SK-N-SH treated with all-trans-retinoic acid at 6 μM for 48 hours (cell line): ENCODE measurements at regions not wholly inside any gene's neighbourhood (a gene's known extent, or its start where the extent isn't known, plus 50 kb on each side); places are given as distances from the start of the nearest gene placed in this dataset.

Experiments
- ATAC-seq: fragments of 200-7000 bp; cut with Tn5 transposase; 3 replicates; pipeline ENCODE4 v1.9.1; 2020; ENCODE audit warnings: mild to moderate bottlenecking, moderate library complexity
- ARNTL ChIP-seq: fragments of 450-650 bp; formaldehyde crosslinking; IDR thresholded peaks from 2 replicates; pipeline ENCODE4 v1.5.0; 2020; ENCODE audit warnings: low read depth, mild to moderate bottlenecking, moderate library complexity, borderline replicate concordance
- BACH2 ChIP-seq: fragments of 250-450 bp; sonication (Bioruptor Pico); IDR thresholded peaks from 2 replicates; pipeline ENCODE4 v1.9.0; 2021; ENCODE audit warnings: mild to moderate bottlenecking, borderline replicate concordance
- CSDC2 ChIP-seq: fragments of 250-450 bp; sonication (Bioruptor Pico); IDR thresholded peaks from 2 replicates; pipeline ENCODE4 v1.5.0; 2020; ENCODE audit warnings: mild to moderate bottlenecking, moderate library complexity
- ESRRG ChIP-seq: fragments of 250-450 bp; sonication (Bioruptor Pico); IDR thresholded peaks from 2 replicates; pipeline ENCODE4 v1.6.1; 2021; ENCODE audit warnings: mild to moderate bottlenecking
- GLIS3 ChIP-seq: fragments of 250-450 bp; sonication (Bioruptor Pico); IDR thresholded peaks from 2 replicates; pipeline ENCODE4 v1.5.0; 2020; ENCODE audit warnings: mild to moderate bottlenecking, moderate library complexity
- ISL1 ChIP-seq: fragments of 250-450 bp; sonication (Bioruptor Pico); IDR thresholded peaks from 2 replicates; pipeline ENCODE4 v2.1.2; 2022; ENCODE audit warnings: mild to moderate bottlenecking, moderate library complexity
- OSR1 ChIP-seq: fragments of 250-450 bp; sonication (Bioruptor Pico); IDR thresholded peaks from 2 replicates; pipeline ENCODE4 v1.8.0; 2022; ENCODE audit warnings: moderate library complexity, mild to moderate bottlenecking, inconsistent platforms
- PPARA ChIP-seq: fragments of 250-450 bp; sonication (Bioruptor Pico); IDR thresholded peaks from 2 replicates; pipeline ENCODE4 v1.5.0; 2020; ENCODE audit warnings: mild to moderate bottlenecking, borderline replicate concordance
- RARB ChIP-seq: fragments of 250-450 bp; sonication (Bioruptor Pico); IDR thresholded peaks from 2 replicates; pipeline ENCODE4 v1.8.0; 2021; ENCODE audit warnings: mild to moderate bottlenecking, moderate library complexity
- SNAI2 ChIP-seq: fragments of 250-450 bp; sonication (Bioruptor Pico); IDR thresholded peaks from 2 replicates; pipeline ENCODE4 v1.5.0; 2020; ENCODE audit warnings: mild to moderate bottlenecking, moderate library complexity
- TOX ChIP-seq: fragments of 250-450 bp; sonication (Bioruptor Pico); IDR thresholded peaks from 2 replicates; pipeline ENCODE4 v1.8.0; 2021; ENCODE audit warnings: mild to moderate bottlenecking, moderate library complexity, borderline replicate concordance
- ZC3H10 ChIP-seq: fragments of 250-450 bp; sonication (Bioruptor Pico); IDR thresholded peaks from 2 replicates; pipeline ENCODE4 v1.5.1; 2021; ENCODE audit warnings: mild to moderate bottlenecking, moderate library complexity
- ZFP3 ChIP-seq: fragments of 250-450 bp; sonication (Bioruptor Pico); IDR thresholded peaks from 2 replicates; pipeline ENCODE4 v1.5.0; 2020; ENCODE audit warnings: mild to moderate bottlenecking, moderate library complexity
- ZFP30 ChIP-seq: fragments of 450-650 bp; formaldehyde crosslinking; IDR thresholded peaks from 2 replicates; pipeline ENCODE4 v1.5.0; 2022; ENCODE audit warnings: mild to moderate bottlenecking, moderate library complexity
- ZNF565 ChIP-seq: fragments of 450-650 bp; formaldehyde crosslinking; conservative IDR thresholded peaks from 2 replicates; pipeline ENCODE4 v1.5.0; 2020; ENCODE audit warnings: low read depth, mild to moderate bottlenecking, moderate library complexity
- ZNF8 ChIP-seq: fragments of 450-650 bp; formaldehyde crosslinking; IDR thresholded peaks from 2 replicates; pipeline ENCODE4 v1.5.0; 2020; ENCODE audit warnings: mild to moderate bottlenecking, moderate library complexity
- TF ChIP-seq, protein P1 (sequence below): fragments of 250-450 bp; sonication (Bioruptor Pico); IDR thresholded peaks from 2 replicates; pipeline ENCODE4 v1.5.1; 2020; ENCODE audit warnings: low read depth, mild to moderate bottlenecking, moderate library complexity
- TF ChIP-seq, protein P2 (sequence below): fragments of 250-450 bp; sonication (Bioruptor Pico); IDR thresholded peaks from 2 replicates; pipeline ENCODE4 v1.5.0; 2020; ENCODE audit warnings: mild to moderate bottlenecking, moderate library complexity
- TF ChIP-seq, protein P3 (sequence below): fragments of 250-450 bp; sonication (Bioruptor Pico); IDR thresholded peaks from 2 replicates; pipeline ENCODE4 v1.5.1; 2021; ENCODE audit warnings: mild to moderate bottlenecking, moderate library complexity
- TF ChIP-seq, protein P4 (sequence below): fragments of 250-450 bp; sonication (Bioruptor Pico); IDR thresholded peaks from 2 replicates; pipeline ENCODE4 v1.8.0; 2020; ENCODE audit warnings: mild to moderate bottlenecking, moderate library complexity, borderline replicate concordance

DNA sequence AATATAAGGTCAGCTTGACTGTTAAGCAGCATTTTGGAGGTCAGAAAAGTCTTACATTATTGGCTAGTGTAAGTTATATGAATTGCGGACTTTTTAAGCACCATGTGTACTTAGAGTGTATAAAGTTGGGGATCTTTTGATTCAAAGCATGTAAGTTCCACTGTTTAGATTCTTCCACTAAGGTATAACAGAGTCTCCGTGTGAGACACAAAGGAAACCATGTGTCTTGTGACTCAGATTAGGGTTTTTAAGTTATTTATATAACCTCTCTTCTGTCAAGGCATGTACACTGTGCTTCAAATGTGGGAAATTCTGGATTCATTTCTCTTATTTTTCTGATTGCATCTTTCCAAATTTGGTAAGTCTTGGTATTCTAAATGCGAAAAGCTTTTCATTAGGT, 143.5 kb upstream of the SOX2 start (continued):
- TF ChIP-seq ZNF8 (CRISPR knock-in tag), result no peak
- TF ChIP-seq, all 23 proteins: peak for 0

DNA sequence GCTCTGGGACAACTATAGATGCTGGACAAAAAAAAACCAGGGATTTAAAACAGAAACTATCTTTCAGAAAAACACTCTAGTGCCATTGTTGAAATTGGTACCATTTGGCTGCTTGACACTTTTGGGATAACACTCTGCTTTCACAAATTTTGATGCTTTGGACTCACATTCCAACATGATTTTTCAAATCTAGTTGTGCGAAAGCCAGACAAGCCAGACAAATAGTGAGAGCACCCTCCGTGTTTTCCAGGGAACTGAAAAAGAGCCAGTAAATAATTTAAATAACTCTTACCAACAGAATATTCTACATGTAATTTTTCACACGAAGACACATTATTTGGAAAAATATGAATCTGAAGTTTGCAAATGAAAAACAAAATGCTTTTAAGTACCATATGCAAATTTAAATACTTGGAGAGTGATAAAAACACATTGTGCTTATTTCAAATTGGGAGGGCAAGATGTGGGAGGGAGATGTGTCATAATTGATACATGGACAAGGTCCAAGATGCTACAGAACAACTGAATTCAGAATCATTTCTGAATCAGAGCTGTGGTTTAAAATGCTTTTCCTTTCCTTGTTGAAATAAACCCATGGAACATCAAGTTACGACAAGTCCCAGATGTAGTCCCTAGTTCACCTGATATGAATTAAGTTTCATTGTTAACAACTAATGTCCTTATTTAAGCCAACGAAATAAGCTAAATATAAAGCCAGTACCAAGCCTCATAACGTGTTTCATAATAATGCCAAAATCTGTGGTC, 144.2 kb upstream of the SOX2 start:
- no peak for ATAC-seq

DNA sequence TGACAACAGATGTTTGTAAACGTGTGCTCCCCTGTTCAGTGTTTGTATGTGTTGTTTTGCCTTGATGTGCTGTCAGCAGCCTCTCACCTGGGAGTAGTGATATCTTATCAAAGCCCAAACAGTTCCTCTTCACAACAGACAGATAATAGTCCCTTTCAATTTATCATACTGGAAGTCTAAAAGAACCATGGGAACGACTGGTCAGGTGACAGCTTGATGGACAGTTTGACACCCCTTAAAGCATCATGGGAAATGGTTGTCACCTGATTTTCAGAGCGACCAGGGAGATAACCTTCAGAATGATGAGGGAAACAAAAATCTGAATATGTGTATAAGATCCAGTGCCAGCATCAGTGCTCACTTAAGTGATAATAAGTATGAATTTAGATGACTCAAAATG, 146.3 kb upstream of the SOX2 start:
- no peak for ATAC-seq
- TF ChIP-seq ZC3H10 (CRISPR knock-in tag), result no peak

More for the DNA sequence above, 144.2 kb upstream of the SOX2 start:
- no peak for TF ChIP-seq GLIS3 (CRISPR knock-in tag)
- TF ChIP-seq PPARA, result no peak
- TF ChIP-seq ZNF565, result no peak
- TF ChIP-seq, protein P1, sequence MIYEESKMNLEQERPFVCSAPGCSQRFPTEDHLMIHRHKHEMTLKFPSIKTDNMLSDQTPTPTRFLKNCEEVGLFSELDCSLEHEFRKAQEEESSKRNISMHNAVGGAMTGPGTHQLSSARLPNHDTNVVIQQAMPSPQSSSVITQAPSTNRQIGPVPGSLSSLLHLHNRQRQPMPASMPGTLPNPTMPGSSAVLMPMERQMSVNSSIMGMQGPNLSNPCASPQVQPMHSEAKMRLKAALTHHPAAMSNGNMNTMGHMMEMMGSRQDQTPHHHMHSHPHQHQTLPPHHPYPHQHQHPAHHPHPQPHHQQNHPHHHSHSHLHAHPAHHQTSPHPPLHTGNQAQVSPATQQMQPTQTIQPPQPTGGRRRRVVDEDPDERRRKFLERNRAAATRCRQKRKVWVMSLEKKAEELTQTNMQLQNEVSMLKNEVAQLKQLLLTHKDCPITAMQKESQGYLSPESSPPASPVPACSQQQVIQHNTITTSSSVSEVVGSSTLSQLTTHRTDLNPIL (CRISPR knock-in tag), result no peak
- no peak for TF ChIP-seq ARNTL (CRISPR knock-in tag)
- no peak for TF ChIP-seq RARB (CRISPR knock-in tag)
- no peak for TF ChIP-seq ZNF8 (CRISPR knock-in tag)
- TF ChIP-seq ZFP3 (CRISPR knock-in tag), result no peak
- TF ChIP-seq, protein P2, sequence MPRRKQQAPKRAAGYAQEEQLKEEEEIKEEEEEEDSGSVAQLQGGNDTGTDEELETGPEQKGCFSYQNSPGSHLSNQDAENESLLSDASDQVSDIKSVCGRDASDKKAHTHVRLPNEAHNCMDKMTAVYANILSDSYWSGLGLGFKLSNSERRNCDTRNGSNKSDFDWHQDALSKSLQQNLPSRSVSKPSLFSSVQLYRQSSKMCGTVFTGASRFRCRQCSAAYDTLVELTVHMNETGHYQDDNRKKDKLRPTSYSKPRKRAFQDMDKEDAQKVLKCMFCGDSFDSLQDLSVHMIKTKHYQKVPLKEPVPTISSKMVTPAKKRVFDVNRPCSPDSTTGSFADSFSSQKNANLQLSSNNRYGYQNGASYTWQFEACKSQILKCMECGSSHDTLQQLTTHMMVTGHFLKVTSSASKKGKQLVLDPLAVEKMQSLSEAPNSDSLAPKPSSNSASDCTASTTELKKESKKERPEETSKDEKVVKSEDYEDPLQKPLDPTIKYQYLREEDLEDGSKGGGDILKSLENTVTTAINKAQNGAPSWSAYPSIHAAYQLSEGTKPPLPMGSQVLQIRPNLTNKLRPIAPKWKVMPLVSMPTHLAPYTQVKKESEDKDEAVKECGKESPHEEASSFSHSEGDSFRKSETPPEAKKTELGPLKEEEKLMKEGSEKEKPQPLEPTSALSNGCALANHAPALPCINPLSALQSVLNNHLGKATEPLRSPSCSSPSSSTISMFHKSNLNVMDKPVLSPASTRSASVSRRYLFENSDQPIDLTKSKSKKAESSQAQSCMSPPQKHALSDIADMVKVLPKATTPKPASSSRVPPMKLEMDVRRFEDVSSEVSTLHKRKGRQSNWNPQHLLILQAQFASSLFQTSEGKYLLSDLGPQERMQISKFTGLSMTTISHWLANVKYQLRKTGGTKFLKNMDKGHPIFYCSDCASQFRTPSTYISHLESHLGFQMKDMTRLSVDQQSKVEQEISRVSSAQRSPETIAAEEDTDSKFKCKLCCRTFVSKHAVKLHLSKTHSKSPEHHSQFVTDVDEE (CRISPR knock-in tag), result no peak
- TF ChIP-seq SNAI2 (CRISPR knock-in tag), result no peak
- no peak for TF ChIP-seq ESRRG (CRISPR knock-in tag)
- no peak for TF ChIP-seq BACH2 (CRISPR knock-in tag)
- TF ChIP-seq OSR1 (CRISPR knock-in tag), result no peak
- TF ChIP-seq, all 23 proteins: peak for 0

DNA sequence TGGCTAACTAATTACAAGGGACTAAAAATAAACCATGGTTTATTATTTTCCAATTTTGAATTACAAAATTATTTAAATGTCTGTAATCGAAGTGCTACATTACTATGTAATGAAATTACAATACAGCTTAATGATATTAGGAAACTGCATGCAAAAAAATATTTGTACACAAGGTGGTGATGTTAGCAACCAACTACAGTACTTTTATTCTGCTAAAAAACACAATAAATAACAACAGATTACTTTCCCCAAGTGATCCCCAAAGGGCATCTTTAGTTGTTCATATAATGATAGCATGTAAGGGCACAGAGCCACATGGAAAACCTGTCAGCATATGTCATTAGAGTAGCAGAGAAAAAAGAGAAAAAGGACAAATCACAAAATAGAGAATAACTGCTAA, 147.5 kb upstream of the SOX2 start:
- ATAC-seq, result no peak
- TF ChIP-seq ISL1 (CRISPR knock-in tag) (no peak), ZFP30 (CRISPR knock-in tag) (no peak), SNAI2 (CRISPR knock-in tag) (no peak), RARB (CRISPR knock-in tag) (no peak), TOX (CRISPR knock-in tag) (no peak), OSR1 (CRISPR knock-in tag) (no peak), BACH2 (CRISPR knock-in tag) (no peak), PPARA (no peak), ZNF8 (CRISPR knock-in tag) (no peak), CSDC2 (no peak)
- TF ChIP-seq, protein P2 (CRISPR knock-in tag), result no peak
- TF ChIP-seq, protein P3, sequence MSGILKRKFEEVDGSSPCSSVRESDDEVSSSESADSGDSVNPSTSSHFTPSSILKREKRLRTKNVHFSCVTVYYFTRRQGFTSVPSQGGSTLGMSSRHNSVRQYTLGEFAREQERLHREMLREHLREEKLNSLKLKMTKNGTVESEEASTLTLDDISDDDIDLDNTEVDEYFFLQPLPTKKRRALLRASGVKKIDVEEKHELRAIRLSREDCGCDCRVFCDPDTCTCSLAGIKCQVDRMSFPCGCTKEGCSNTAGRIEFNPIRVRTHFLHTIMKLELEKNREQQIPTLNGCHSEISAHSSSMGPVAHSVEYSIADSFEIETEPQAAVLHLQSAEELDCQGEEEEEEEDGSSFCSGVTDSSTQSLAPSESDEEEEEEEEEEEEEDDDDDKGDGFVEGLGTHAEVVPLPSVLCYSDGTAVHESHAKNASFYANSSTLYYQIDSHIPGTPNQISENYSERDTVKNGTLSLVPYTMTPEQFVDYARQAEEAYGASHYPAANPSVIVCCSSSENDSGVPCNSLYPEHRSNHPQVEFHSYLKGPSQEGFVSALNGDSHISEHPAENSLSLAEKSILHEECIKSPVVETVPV (CRISPR knock-in tag), result no peak
- TF ChIP-seq, protein P1 (CRISPR knock-in tag), result no peak
- TF ChIP-seq, protein P4, sequence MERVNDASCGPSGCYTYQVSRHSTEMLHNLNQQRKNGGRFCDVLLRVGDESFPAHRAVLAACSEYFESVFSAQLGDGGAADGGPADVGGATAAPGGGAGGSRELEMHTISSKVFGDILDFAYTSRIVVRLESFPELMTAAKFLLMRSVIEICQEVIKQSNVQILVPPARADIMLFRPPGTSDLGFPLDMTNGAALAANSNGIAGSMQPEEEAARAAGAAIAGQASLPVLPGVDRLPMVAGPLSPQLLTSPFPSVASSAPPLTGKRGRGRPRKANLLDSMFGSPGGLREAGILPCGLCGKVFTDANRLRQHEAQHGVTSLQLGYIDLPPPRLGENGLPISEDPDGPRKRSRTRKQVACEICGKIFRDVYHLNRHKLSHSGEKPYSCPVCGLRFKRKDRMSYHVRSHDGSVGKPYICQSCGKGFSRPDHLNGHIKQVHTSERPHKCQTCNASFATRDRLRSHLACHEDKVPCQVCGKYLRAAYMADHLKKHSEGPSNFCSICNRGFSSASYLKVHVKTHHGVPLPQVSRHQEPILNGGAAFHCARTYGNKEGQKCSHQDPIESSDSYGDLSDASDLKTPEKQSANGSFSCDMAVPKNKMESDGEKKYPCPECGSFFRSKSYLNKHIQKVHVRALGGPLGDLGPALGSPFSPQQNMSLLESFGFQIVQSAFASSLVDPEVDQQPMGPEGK (CRISPR knock-in tag), result no peak
